ENCODE measurements at regions not wholly inside any gene's neighbourhood (a gene's known extent, or its start where the extent isn't known, plus 50 kb on each side); places are given as distances from the start of the nearest gene placed in this dataset.

DNA sequence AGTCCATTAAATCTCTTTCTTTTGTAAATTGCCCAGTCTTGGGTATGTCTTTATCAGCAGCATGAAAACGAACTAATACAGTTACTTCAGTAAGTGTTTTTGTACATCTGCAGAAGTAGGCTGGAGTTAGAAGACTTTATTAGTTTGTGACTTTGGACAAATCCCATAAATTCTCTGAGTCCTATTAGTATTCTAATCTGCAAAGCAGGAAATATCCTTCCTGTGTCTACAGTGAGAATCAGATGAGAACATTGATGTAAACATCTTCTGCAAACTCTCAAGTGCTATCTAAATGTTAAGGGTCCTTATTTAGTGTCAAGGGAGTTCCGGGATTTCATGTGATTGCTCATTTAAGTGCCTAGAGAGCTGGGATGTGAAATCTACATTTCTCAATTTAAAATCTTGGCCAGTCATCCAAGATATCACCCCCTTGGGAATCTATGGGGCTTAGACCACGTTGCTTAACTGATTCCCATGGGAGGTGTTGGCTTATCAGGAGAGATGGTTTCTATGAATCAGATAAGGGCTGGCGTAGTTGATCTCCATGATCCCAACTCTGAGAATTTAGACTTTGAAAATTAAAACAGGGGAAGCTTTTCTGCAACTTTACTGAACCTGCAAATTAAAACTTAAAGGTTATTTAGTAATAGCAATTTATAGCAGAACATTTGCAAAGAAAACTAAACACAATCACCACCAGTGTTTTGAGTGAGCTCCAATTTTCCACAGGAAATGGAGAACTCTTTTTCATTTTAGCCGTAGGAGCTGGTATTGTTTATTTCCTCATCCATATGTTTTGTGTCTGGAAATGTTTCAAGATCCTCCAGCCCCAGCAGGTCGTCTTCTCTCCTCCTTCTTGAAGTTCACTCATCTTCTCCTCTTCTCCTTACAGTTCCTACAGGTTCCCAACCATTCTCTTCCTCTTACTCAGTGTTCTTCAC, 241.6 kb upstream of the CD180 start:
- Histone ChIP-seq H3K9ac (ENCODE audit: extremely low read depth, insufficient read length, low read length) (no peak overlapping the region), H3K14ac (ENCODE audit: insufficient read depth, low read length) (no peak overlapping the region), H2BK12ac (ENCODE audit: insufficient read length, low read depth, low read length) (no peak overlapping the region), H3K79me2 (ENCODE audit: insufficient read depth, low read length) (no peaks in the 10 kb centered on the region), H3K79me1 (ENCODE audit: insufficient read depth, low read depth, low read length, poor library complexity, severe bottlenecking) (no peaks in the 10 kb centered on the region), H2BK5ac (ENCODE audit: insufficient read length, low read length) (no peak overlapping the region), H3K4me1 (ENCODE audit: insufficient read depth, low read length) (no peaks in the 10 kb centered on the region), H3K4me2 (ENCODE audit: insufficient read depth, insufficient read length, low read length) (no peak overlapping the region), H4K8ac (replicated peaks; ENCODE audit: insufficient read length, low read depth, low read length) (no peak overlapping the region), H4K91ac (ENCODE audit: insufficient read length, low read depth, low read length) (no peak overlapping the region), H4K5ac (ENCODE audit: insufficient read length, low read depth, low read length) (no peak overlapping the region), H3T11ph (ENCODE audit: low read length) (no peak overlapping the region), H3K23me2 (ENCODE audit: insufficient read length, low read depth, low read length, poor library complexity, severe bottlenecking) (no peaks in the 10 kb centered on the region), H3K4ac (ENCODE audit: low read depth, low read length) (no peak overlapping the region), H3K56ac (ENCODE audit: insufficient read length, low read depth, low read length) (no peak overlapping the region), H3K23ac (ENCODE audit: insufficient read length, low read depth, low read length) (no peak overlapping the region), H3K18ac (ENCODE audit: insufficient read length, low read depth, low read length) (no peak overlapping the region), H4K20me1 (ENCODE audit: control insufficient read depth, insufficient read depth, insufficient read length) (no peaks in the 10 kb centered on the region), H2AFZ (ENCODE audit: low read length) (no peak overlapping the region), H2BK20ac (ENCODE audit: low read depth, low read length, poor library complexity, severe bottlenecking) (no peak overlapping the region), H2AK5ac (ENCODE audit: insufficient read length, low read length) (no peak overlapping the region), H3K27ac (ENCODE audit: insufficient read length, low read depth, low read length) (no peak overlapping the region), H2BK15ac (ENCODE audit: low read depth, low read length) (no peak overlapping the region), H3K9me3 (ENCODE audit: control insufficient read depth, low read depth, low read length) (no peaks in the 10 kb centered on the region), H2BK120ac (ENCODE audit: low read depth, low read length, poor library complexity, severe bottlenecking) (no peak overlapping the region), H3K27me3 (ENCODE audit: insufficient read depth, low read length) (no peaks in the 10 kb centered on the region)
- no CpG with 5 or more reads among the region's 6 CpGs for WGBS (ENCODE audit: extremely low coverage, insufficient read length, low lambda C conversion rate)
- no peak for DNase-seq
- no peaks in the 10 kb centered on the region for H3K36me3 Mint-ChIP-seq (ENCODE audit: insufficient read depth in 1 of 3, low read depth in 3 of 3)
- H3K4me1 Mint-ChIP-seq, result peaks cover 0 to 2% of the 10 kb centered on the region in 2 experiments; a peak in 1 of 4 replicates
- no peak overlapping the region for H3K4me3 Mint-ChIP-seq
- no peaks in the 10 kb centered on the region; the same call in 1 of the 2 replicates for H3K27me3 Mint-ChIP-seq (ENCODE audit: low read depth)
- no peak for TF ChIP-seq CTCF (conservative IDR thresholded peaks at IDR 0.05)
- H3K27ac Mint-ChIP-seq, result no peak overlapping the region
- H3K9me3 Mint-ChIP-seq, result peaks cover 0 to 2% of the 10 kb centered on the region in 2 experiments; a peak in 2 of 5 replicates
